Heart left ventricle (tissue), 16 donors: ENCODE measurements at regions not wholly inside any gene's neighbourhood (a gene's known extent, or its start where the extent isn't known, plus 50 kb on each side); places are given as distances from the start of the nearest gene placed in this dataset.
"Not testable (repeated sequence)": the region's sequence is repeated elsewhere in the genome, so short reads cannot be mapped to it uniquely, and the experiment has no call there.

Experiments used
- ATAC-seq, 4 donors: fragments of 200-7000 bp; cut with Tn5 transposase; one replicate each; pipeline ENCODE4 v1.9.1; 2020 to 2022; ENCODE audit warnings: moderate library complexity in 4 of 4, mild to moderate bottlenecking in 3 of 4, moderate number of reproducible peaks in 1 of 4
- DNase-seq, 5 donors: peaks; one replicate each; pipeline ENCODE4 v3.0.0-alpha.2; 2020
- H3K27ac ChIP-seq, 12 donors: fragments of 200-600 bp; sonication (generic) in 4 of 12; one replicate each; pipeline versions ENCODE4 v1.5.0 to v1.8.0; 2016 to 2022; ENCODE audit warnings: mild to moderate bottlenecking in 2 of 12
- H3K27me3 ChIP-seq, 9 donors: fragments of 200-600 bp; sonication (generic) in 2 of 9; one replicate each; pipeline versions ENCODE4 v1.5.1 to v1.8.0; 2016 to 2022; ENCODE audit warnings: mild to moderate bottlenecking in 3 of 9
- H3K36me3 ChIP-seq, 9 donors: fragments of 200-600 bp; sonication (generic) in 2 of 9; one replicate each; pipeline versions ENCODE4 v1.5.0 to v1.8.0; 2018 to 2022; ENCODE audit warnings: mild to moderate bottlenecking in 2 of 9
- H3K4me1 ChIP-seq, 12 donors: fragments of 200-600 bp; sonication (generic) in 4 of 12; one replicate each; pipeline versions ENCODE4 v1.5.0 to v1.8.0; 2016 to 2022; ENCODE audit warnings: mild to moderate bottlenecking in 3 of 12
- H3K4me3 ChIP-seq, 12 donors: fragments of 200-600 bp; sonication (generic) in 4 of 12; one replicate each; pipeline versions ENCODE4 v1.5.0 to v1.8.0; 2017 to 2022; ENCODE audit warnings: mild to moderate bottlenecking in 9 of 12, moderate library complexity in 4 of 12
- H3K9me3 ChIP-seq, 12 donors: fragments of 200-600 bp; sonication (generic) in 4 of 12; one replicate each; pipeline versions ENCODE4 v1.5.0 to v1.8.0; 2016 to 2022; ENCODE audit warnings: mild to moderate bottlenecking in 1 of 12
- POLR2A ChIP-seq, 2 donors: fragments of 450-650 bp; IDR thresholded peaks; one replicate each; pipeline ENCODE4 v1.6.1; 2017; ENCODE audit warnings: antibody characterized with exemption in 2 of 2, mild to moderate bottlenecking in 2 of 2, moderate library complexity in 2 of 2
- WGBS, 4 donors: extraction: QIAGEN DNeasy Blood & Tissue Kit in 2 of 4; methylation state at CpG; one replicate each; pipeline versions ENCODE4 v1.1.5 to v1.1.7; 2013 to 2018; 5-methylcytosine and 5-hydroxymethylcytosine counted together
- intact Hi-C, 10 donors: fragments of 100-400 bp; cut with DNase I; formaldehyde crosslinking; loops; one replicate each; pipeline versions ENCODE4 v1.11.1 to v1.14.2; 2022
- TF ChIP-seq, protein P1 (sequence below), 12 donors: fragments of 200-600 bp; sonication (generic) in 4 of 12; IDR thresholded peaks; one replicate each; pipeline versions ENCODE4 v1.5.0 to v1.8.0; 2018 to 2022; ENCODE audit warnings: antibody characterized with exemption in 12 of 12, mild to moderate bottlenecking in 5 of 12
- donor health status: ischemic (EF 13 %, LVEDD 7.1; RV severe dilation, severe dysfunction).
- donor health status: healthy with polysubstance abuse.
- donor health status: DM: no; HTN: yes; CAD: no.
- donor health status: DM: no; HTN: no; CAD: no.
- donor health status: ischemic (EF 25% LVEDD 6.9; RV normal size, moderate dysfunction).
- donor health status: ischemic (EF 25% LVEDD 5.7; RV mildly dilated, moderate dysfunction).
- donor health status: healthy.
- donor health status: DM: yes; HTN: yes; CAD: no.
- donor health status: ischemic (EF 35%, LVEDD 5.7; RV mildly dilated, moderate dysfunction).
- donor health status: nonischemic (EF 11% LVEDD 7.7; RV severe dilation, severe dysfunction).
- donor health status: DM: yes; HTN: yes; CAD: no.
- donor health status: PGD.
- donor health status: ischemic (EF 29% LVEDD 5.4; RV normal size, mild dysfunction).
- donor health status: nonischemic (EF 23%, LVEDD 6.1; RV moderate dilation, normal function).

GRCh38 chr2:137910641-137911040 lies 53.6 kb upstream of the HNMT start:
- no peaks in the 10 kb centered on the region for H3K4me1 ChIP-seq
- DNase-seq: no peak
- H3K36me3 ChIP-seq: no peaks in the 10 kb centered on the region
- no peak overlapping the region for H3K4me3 ChIP-seq
- intact Hi-C loops: loop anchor here (1.0 to 10.0 kb wide), 8 partner anchors 462 to 917 kb away; partner anchors contain the start of gene NXPH2 (in 1 of the 10)
- no peaks in the 10 kb centered on the region for H3K27me3 ChIP-seq
- no peak for ATAC-seq
- H3K9me3 ChIP-seq: no peaks in the 10 kb centered on the region
- WGBS, 4 donors: 26 to 45% (median 32%) methylated on average over 4 of the region's 4 CpGs
- no peak overlapping the region for H3K27ac ChIP-seq
- TF ChIP-seq, protein P1, sequence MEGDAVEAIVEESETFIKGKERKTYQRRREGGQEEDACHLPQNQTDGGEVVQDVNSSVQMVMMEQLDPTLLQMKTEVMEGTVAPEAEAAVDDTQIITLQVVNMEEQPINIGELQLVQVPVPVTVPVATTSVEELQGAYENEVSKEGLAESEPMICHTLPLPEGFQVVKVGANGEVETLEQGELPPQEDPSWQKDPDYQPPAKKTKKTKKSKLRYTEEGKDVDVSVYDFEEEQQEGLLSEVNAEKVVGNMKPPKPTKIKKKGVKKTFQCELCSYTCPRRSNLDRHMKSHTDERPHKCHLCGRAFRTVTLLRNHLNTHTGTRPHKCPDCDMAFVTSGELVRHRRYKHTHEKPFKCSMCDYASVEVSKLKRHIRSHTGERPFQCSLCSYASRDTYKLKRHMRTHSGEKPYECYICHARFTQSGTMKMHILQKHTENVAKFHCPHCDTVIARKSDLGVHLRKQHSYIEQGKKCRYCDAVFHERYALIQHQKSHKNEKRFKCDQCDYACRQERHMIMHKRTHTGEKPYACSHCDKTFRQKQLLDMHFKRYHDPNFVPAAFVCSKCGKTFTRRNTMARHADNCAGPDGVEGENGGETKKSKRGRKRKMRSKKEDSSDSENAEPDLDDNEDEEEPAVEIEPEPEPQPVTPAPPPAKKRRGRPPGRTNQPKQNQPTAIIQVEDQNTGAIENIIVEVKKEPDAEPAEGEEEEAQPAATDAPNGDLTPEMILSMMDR (IDR thresholded peaks at IDR 0.05): peak; percentile 45 to 75 (median 67)
- TF ChIP-seq POLR2A (IDR thresholded peaks at IDR 0.05): no peak

DNA sequence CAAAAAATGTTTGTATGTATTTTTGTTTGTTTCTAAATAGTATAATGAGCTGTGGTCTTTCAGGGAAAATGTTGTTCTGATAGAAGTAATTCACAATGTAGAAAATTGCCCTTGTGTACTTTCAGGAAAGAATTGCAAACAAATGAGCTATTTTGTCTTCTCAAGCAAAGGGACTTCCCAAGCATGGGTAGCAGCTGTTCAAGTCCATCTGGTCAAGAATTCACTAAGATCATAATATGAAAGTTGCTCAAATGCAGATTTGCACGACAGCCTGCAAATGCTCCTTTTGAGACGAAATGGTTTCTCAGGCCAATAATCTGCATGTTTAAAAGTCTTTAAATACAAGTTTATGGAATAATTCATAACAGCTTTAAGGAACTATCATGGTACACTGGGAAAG lies 51.9 kb upstream of the HNMT start:
- WGBS, 4 donors: 65 to 72% (median 68%) methylated on average over 2 of the region's 2 CpGs
- TF ChIP-seq POLR2A (IDR thresholded peaks at IDR 0.05): no peak
- TF ChIP-seq, protein P1 (IDR thresholded peaks at IDR 0.05): no peak
- Histone ChIP-seq H3K9me3 (no peaks in the 10 kb centered on the region), H3K36me3 (no peaks in the 10 kb centered on the region), H3K4me1 (no peaks in the 10 kb centered on the region), H3K27ac (no peak overlapping the region), H3K27me3 (no peaks in the 10 kb centered on the region), H3K4me3 (no peak overlapping the region)
- no peak for DNase-seq
- ATAC-seq: no peak
- intact Hi-C loops: loop anchor here in 9 of 10 donors (5.0 to 10.0 kb wide), 5 partner anchors 460 to 915 kb away; partner anchors contain the start of gene NXPH2 (in 1 of the 9)

- no peak overlapping the region for H3K4me3 ChIP-seq
- no peaks in the 10 kb centered on the region for H3K4me1 ChIP-seq
- no peak for DNase-seq
- H3K27me3 ChIP-seq: no peaks in the 10 kb centered on the region
- WGBS, 4 donors: 87 to 93% (median 91%) methylated on average over 4 of the region's 4 CpGs
- no peak for TF ChIP-seq POLR2A (IDR thresholded peaks at IDR 0.05)
- TF ChIP-seq, protein P1 (IDR thresholded peaks at IDR 0.05): no peak
- H3K27ac ChIP-seq: no peak overlapping the region
- intact Hi-C loops: loop anchor here in 9 of 10 donors (5.0 to 10.0 kb wide), 5 partner anchors 459 to 914 kb away; partner anchors contain the start of gene NXPH2 (in 1 of the 9)
- no peaks in the 10 kb centered on the region for H3K9me3 ChIP-seq
- no peak for ATAC-seq
- no peaks in the 10 kb centered on the region for H3K36me3 ChIP-seq
These were observed 51.1 kb upstream of the HNMT start for GRCh38 chr2:137913169-137913568.

DNA sequence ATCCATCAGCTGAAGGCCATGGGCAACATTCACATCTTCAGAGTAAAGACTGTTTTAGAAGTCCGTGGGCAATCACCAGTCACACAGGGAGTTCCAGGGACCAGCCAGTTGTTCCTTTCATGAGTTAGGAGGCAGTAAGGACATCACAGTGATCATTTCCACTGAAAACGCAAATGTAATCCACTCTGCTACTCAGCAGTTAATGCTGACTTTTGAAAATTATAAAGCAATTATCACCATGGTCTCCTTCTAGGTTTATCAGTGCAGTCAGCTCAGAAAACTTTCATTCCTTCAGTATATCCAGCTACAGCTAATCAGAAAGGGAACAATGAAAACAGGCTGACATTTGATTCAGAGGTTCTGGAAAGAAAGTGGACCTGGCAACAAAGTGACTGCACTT lies 50.6 kb upstream of the HNMT start:
- not testable (repeated sequence) for H3K27ac ChIP-seq, H3K4me3 ChIP-seq, DNase-seq, H3K4me1 ChIP-seq, H3K9me3 ChIP-seq, ATAC-seq, H3K27me3 ChIP-seq, H3K36me3 ChIP-seq
- WGBS, 4 donors: 65 to 78% (median 69%) methylated on average over 2 of the region's 2 CpGs
- intact Hi-C loops: loop anchor here in 9 of 10 donors (5.0 to 10.0 kb wide), 5 partner anchors 459 to 914 kb away; partner anchors contain the start of gene NXPH2 (in 1 of the 9)
